GM18520 (cell line): ENCODE measurements at regions not wholly inside any gene's neighbourhood (a gene's known extent, or its start where the extent isn't known, plus 50 kb on each side); places are given as distances from the start of the nearest gene placed in this dataset.
"Not testable (repeated sequence)": the region's sequence is repeated elsewhere in the genome, so short reads cannot be mapped to it uniquely, and the experiment has no call there.

Experiments
- ATAC-seq: cut with Tn5 transposase; IDR thresholded peaks from one replicate; pipeline ENCODE4 v1.9.1; 2021; ENCODE audit not compliant: unreplicated experiment

GRCh38 chr7:15836651-15837050, 150.2 kb upstream of the MEOX2 start:
- ATAC-seq: no peak

- no peak for ATAC-seq
These were observed 149.6 kb upstream of the MEOX2 start for GRCh38 chr7:15836041-15836440.

GRCh38 chr7:15834446-15834845, 148.0 kb upstream of the MEOX2 start:
- no peak for ATAC-seq

- ATAC-seq: no peak
These were observed 146.5 kb upstream of the MEOX2 start for GRCh38 chr7:15832996-15833395.

- ATAC-seq: no peak
These were observed 145.1 kb upstream of the MEOX2 start for GRCh38 chr7:15831606-15832005.

GRCh38 chr7:15829691-15830090, 143.2 kb upstream of the MEOX2 start:
- no peak for ATAC-seq

- ATAC-seq: no peak
These were observed 142.4 kb upstream of the MEOX2 start for GRCh38 chr7:15828881-15829280.

- ATAC-seq: no peak
These were observed 135.3 kb upstream of the MEOX2 start for GRCh38 chr7:15821484-15822427.

GRCh38 chr7:15820319-15820718, 133.8 kb upstream of the MEOX2 start:
- ATAC-seq: no peak

- no peak for ATAC-seq
These were observed 130.4 kb upstream of the MEOX2 start for GRCh38 chr7:15816835-15817426.

- no peak for ATAC-seq
These were observed 127.0 kb upstream of the MEOX2 start for GRCh38 chr7:15813448-15813847.

- not testable (repeated sequence) for ATAC-seq
These were observed 123.9 kb upstream of the MEOX2 start for GRCh38 chr7:15810383-15810782.

- not testable (repeated sequence) for ATAC-seq
These were observed 123.5 kb upstream of the MEOX2 start for GRCh38 chr7:15809936-15810335.

GRCh38 chr7:15805891-15806290, 119.4 kb upstream of the MEOX2 start:
- no peak for ATAC-seq

GRCh38 chr7:15802425-15802824, 115.9 kb upstream of the MEOX2 start:
- no peak for ATAC-seq

- ATAC-seq: no peak
These were observed 115.1 kb upstream of the MEOX2 start for GRCh38 chr7:15801551-15801950.

- ATAC-seq: no peak
These were observed 114.6 kb upstream of the MEOX2 start for GRCh38 chr7:15801041-15801440.

- ATAC-seq: no peak
These were observed 111.6 kb upstream of the MEOX2 start for GRCh38 chr7:15798081-15798480.

- no peak for ATAC-seq
These were observed 108.9 kb upstream of the MEOX2 start for GRCh38 chr7:15795393-15795792.

GRCh38 chr7:15794801-15795200, 108.3 kb upstream of the MEOX2 start:
- no peak for ATAC-seq

GRCh38 chr7:15784694-15785030, 98.2 kb upstream of the MEOX2 start:
- no peak for ATAC-seq

- ATAC-seq: no peak
These were observed 97.7 kb upstream of the MEOX2 start for GRCh38 chr7:15783987-15784693.
